HG03196 (cell line): ENCODE measurements at regions not wholly inside any gene's neighbourhood (a gene's known extent, or its start where the extent isn't known, plus 50 kb on each side); places are given as distances from the start of the nearest gene placed in this dataset.
"Not testable (repeated sequence)": the region's sequence is repeated elsewhere in the genome, so short reads cannot be mapped to it uniquely, and the experiment has no call there.

ENCODE experiments used
- ATAC-seq: cut with Tn5 transposase; IDR thresholded peaks from one replicate; pipeline ENCODE4 v1.9.1; 2021; ENCODE audit not compliant: unreplicated experiment

DNA sequence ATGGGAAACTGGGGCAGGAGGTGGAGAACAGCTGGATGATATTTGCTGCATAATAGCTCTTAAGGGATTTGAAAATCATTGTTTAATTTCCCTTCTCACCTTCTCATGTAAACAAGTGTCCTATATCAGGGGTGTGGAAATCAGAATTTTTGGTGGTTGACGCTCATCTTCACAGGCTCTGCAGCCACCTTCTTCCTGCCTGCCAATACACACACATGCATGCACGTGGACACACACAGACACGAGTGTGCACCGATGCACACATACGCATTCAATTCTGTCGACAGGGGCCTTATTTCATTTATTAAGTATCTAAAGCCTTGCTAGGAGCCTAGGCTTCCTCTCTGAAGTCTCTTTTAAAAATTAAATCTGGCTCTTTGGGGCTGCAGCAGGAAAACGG lies 349.4 kb upstream of the NCAM1 start:
- ATAC-seq = no peak

DNA sequence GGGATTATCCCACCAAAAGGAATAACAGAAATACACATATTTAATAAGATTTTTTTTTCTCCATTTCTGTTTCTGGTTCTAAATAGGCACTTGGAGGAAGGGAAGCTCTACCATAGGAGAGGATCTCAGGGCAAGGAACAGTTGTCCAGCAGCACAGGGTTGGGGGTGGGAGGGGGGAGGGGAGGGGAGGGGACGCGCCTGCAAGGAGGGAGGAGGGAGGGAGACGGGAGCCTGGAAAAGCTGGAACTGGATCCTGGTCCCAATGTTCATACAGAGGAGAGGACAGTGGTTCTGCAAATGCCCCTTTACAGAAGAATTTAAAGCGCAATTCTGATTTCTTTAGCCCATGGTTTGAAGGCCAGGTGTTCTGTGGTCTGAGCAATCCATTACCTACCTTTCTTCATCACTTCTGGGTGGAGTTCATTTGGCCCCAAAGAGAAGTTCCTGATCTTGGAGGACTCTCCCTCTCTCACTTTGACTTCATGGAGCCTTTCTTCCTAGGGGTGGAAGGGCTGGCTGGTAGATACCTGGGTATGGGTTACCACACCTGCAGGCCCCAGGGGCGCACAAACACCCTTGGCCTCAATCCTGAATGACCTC lies 348.9 kb upstream of the NCAM1 start:
- no peak for ATAC-seq

DNA sequence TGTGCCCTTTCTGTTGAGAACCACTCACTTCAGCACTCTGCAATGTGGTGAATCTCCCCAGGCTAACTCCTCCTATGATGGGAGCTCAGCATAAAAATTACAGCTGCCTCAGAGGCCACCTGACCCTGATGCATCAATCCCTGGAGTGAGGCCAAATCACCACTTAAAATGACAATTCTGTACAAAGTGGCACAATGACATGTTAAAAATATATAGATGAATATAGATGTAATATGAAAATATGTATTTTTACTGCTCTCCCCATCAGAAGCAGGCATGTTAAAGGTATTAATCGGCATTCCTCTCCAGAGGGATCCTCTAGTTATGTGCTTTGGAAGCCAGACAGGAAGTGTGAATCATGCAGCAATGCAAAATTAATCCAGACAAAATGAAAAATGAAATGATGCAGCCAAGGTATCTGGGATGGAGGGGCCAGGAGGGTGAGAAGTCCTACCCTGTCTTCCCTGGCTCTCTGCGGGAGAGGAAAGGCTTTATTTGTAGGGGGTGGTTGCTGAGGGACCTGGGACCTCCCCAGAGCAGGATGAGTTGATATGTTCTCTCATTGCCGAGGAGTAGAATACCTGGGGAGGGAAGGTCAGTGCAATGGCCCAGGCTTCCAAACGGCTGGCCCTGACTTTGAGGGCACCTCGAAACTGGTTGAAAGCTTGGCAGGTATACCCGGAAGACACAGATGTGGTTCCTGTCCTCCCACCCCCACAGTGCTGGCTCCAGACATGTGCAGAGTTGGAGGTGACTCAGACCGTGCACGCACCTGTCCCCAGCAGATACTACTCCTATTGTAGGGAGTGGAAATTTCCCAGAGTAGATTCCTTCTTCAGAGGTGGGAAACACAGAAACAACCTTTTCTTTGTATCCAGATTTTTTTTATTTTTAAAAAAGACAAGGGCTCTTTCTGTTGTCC lies 347.9 kb upstream of the NCAM1 start:
- no peak for ATAC-seq

DNA sequence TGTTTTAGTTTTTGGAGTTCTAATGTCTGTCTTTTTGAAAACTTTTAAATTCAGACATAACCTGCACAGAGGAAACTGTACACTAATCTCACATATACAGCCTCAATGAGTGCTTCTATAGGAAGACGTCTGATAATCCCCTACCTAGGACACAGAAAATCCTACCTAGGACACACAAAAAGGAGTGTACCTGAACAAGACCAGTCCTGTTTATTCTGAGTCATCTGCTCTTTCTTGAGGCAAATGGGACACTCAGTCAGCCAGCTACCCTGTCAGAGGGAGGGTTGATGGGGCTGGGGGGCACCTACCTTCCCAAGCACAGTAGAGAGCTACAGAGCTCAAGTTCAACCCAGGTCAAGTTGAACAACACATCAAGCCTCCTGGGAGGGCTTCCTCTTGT lies 346.6 kb upstream of the NCAM1 start:
- ATAC-seq = no peak

DNA sequence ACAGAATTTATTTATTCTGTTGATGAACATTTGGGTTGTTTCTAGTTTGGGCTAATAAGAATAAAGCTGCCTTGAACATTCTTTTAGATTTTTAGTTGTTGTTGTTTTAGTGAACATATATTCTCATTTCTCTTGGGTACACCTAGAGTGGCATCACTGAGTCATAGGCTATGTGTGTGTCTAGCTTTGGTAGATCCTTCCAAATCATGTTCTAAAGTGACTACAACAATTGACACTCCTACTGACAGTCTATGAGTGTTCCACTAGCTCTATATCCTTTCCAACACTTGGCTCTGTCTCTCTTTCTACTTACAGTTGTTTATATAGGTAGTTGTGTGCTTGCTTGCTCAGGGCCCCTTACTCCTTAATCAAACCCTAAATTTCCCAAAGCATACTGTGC lies 346.0 kb upstream of the NCAM1 start:
- no peak for ATAC-seq

DNA sequence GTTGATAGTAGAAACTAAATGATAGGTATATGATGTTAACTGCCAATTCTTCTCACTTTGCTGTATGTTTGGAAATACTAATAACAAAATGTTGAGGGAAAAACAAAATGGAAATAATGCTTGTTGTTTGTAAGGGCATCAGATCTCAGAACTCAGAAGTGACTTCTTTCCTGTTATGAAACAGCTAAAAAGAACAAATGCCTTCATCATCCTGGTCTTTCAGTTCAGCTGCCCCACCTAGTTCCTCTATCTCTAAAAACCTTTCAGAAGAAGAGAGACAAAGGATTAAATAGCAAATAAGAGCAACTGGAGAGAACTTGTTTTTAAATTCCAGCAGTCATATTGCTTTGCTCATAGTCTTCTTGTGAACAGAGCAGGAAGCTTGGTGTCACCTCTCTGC lies 345.3 kb upstream of the NCAM1 start:
- no peak for ATAC-seq

DNA sequence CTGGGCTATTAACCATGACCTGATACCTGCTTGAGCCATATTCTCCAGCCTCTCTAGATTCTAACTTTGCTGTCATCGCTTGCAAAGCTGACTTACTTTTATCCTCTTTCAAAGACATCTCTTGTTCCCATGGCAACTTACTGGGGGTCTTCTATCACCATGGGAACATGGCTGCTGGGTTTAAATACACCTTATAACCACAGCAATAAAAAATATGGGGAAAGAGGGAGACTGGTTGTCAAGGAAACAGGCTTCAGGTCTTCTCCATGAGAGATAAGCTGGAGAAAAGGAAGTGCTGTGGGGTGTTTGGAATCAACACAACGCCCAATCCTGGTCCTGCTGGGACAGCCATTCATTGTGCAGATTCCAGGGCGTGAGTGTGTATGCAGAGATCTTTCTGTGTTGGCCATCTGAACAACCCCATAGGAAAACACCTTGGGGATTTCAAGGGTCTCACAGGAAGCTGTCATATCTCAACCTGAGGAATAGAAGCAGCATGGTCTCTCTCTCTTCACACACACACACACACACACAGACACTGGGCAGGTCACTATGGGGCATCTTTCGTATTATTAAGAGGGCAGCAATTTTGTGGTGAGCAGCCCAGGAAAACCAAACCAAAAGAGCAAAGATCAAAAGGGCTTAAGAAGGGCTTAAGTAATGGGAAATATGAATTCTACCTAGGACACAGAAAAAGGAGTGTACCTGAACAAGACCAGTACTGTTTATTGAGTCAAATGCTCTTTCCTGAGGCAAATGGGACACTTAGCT lies 344.7 kb upstream of the NCAM1 start:
- ATAC-seq = no peak

DNA sequence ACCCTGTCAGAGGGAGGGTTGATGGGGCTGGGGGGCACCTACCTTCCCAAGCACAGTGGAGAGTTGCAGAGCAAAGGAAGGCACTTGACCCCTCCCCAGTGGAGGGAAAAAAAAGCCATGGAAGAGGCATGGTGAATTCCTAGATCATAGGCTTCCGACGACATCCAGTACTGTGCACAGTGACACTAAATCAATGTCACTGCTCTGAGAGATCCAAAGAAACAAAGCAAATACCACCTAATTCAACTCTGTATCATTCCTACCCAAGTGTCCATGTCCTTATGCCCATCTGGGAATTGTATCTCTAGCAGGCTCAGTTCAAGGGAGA lies 344.2 kb upstream of the NCAM1 start:
- ATAC-seq = no peak

DNA sequence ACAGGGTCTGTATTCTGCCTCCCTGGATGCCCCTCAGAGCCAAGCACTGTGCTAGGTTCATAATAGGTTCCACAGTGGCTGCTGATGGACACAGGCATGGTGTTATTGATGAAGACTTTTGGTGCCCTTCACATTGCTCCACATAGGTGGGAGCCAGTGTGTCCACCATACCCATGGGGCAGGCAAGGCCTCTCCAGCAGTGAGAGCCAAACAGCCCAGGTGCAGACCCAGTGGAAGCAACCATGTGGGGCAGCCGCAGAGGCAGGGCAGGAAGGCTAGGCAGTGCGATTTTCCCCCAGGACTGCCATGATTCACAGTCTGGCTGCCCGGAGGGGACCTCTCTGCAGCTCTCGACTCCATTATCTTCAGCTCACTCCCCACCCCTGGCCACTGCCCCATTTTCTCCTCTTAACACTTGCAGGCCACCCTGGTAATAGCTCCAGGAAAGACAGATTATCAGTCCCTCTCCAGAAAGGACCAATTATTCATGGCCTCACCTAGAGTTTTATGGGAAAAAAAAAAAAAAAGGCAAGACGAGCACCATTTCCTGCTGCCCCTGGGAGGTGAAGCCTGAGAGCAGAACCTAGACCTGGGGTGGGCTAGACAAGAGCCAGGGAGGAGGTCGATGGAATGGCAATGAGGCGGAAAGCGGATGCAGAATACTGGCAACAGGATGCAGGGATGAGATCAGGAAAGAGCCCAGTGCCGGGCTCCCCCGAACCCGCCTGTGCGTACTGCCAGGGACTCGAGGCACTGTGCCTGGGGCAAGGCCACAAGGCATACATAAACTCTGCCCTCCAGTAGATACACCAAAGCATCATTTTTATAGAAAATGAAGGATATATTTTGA lies 343.0 kb upstream of the NCAM1 start:
- ATAC-seq = no peak

DNA sequence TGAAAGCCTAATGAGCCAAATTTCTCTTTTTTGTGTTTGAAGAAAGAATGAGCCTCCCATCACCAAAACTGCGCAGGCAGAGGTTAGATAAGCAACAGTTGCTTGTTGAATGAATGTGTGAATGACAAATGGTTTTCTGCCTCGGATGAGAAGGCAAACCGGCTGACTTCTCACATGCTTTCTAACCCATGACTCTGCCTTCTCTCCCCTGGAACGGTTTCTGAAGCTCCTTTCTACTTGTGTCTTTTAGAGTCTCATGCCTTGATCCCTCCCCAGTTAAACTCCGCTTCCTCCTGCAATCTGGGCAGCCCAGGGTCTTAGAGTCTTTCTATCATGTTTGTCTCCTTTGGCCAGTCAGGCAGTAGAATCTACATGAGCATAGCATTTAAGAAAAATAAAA lies 342.1 kb upstream of the NCAM1 start:
- no peak for ATAC-seq

DNA sequence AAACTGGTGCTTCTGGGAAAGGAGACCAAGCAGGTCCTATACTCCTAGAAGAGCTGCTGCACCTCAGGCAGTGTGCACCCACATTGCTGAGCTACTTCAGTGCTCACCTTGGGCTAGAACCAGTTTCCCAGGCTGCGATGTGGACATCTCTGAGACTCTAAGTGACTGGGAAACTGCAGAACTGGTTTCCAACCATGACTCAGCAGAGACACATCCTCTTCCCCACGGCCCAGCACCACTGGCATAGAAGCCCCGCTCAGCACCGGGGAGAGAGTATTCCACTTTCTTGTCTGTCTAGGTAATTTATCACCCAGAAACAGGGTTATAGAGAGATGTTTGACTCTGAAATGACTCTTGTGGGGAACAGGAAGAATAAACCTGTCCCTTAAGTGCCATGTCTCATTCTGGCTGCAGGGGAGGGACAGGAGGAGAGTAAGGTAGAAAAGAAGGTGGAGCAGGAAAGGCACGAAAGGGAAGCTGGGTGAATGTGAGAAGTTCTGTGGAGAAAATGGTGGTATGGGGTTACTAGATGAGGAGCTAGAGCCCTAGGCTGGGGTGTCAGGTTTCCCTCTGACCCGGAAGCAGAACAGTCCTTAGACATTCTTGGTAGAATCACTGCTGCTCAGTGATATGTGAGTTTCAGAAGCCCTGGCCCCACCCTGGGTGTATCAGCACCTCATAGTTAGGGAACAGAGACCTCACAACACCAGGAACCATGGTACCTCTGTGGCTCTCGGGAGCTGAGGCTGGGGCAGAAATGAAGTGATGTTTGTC lies 340.4 kb upstream of the NCAM1 start:
- ATAC-seq = peak; percentile 56

DNA sequence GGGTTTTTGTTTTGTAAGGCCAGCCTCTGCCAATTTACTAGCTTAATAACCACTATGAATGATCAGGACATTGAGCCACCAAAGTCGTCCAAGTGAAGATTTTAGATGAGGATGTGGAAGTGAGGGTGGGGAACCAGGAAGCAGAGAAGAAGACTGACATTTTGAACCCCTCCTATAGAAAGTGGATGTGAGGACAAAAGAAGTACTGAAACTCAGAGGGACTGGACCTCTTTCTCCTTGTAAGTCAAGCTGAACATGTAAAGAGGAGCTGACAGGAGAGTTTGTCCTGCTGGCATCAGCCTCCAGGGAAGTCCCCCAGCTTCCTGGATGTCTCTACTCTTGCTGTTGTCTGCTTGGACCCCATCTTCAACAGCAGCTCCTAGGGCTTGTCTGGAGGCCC lies 338.2 kb upstream of the NCAM1 start:
- ATAC-seq = no peak

DNA sequence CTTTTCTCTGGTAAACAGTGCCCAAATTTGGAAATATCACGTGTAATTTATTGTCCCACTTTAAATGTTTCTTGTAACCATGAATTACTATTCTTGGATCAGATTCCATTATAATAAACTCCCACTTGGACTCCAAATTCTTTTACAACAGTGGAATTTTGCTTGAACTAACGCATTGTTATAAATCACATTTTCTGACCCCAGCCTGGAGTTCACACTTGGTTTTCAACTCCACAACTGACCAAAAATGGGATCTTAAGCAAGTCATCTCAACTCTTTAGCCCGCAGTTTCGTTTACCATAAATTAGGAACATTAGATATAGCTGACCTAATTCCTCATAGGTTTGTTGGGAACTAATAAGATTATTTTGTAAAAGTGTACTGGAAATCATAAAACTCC lies 336.8 kb upstream of the NCAM1 start:
- ATAC-seq = no peak

DNA sequence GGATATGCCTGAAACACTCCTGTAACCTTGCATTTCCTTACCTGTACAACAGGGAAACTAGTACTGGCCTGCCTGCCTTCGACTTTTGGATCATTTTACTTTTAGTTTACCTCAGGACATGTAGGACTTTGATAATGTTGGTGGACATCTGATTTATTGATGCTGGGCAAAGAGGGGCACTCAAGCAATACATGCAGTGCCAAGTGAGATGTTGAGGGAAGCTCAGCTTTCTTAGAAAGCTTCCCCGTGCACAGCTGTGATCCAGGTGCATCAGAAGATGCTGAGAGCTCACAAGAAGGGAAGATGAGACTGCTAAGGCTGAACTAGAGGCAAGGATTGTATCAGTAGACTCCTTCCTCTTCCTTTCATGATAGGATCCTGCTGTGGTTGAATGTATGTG lies 336.2 kb upstream of the NCAM1 start:
- ATAC-seq = not testable (repeated sequence)

DNA sequence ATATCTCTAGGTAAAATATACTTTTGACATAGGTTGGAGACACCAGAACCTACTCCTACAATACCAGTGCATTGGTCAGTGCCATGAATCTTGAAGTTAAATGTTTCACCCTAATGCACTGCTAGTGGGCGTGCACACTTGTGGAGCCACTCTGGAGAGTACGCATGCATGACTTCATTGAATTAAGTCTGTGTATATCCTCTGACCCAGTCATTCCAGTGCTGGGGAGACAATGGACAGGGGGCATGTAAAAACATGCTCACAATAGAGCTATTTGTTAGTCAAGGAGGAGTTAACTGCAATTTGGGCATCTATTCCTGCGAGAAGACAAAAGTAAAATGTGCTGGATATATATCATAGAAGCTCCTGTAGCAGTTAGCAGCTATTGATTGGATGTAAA lies 335.4 kb upstream of the NCAM1 start:
- ATAC-seq = no peak

DNA sequence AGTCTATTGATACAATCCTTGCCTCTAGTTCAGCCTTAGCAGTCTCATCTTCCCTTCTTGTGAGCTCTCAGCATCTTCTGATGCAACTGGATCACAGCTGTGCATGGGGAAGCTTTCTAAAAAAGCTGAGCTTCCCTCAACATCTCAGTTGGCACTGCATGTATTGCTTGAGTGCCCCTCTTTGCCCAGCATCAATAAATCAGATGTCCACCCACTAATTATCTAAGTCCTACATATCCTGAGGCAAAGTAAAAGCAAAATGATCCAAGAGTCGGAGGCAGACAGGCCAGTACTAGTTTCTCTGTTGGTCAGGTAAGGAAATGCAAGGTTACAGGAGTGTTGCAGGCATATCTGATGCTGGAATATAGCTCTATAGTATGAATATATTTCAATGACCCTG lies 334.5 kb upstream of the NCAM1 start:
- no peak for ATAC-seq

DNA sequence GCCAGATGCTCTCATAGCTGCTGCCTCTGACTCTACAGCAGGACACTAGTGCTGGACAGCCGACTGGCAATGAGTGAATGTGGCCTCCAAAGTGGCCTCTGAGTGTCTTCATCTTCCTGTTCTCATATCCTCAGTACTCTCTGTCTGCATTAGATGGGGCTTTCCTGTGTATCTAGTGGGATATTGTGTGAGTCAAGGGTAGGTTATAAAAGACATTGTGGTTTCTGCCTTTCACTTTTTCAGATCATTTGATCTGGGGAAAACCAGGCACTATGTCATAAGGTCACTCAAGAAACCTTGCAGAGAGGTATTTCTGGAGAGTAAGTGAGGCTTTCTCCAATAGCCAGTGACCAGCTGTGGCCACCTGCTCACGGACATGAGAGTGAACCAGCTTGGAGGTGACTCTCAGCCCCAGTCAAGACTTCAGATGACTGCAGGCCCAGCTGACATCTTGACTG lies 333.6 kb upstream of the NCAM1 start:
- ATAC-seq = peak; percentile 75

DNA sequence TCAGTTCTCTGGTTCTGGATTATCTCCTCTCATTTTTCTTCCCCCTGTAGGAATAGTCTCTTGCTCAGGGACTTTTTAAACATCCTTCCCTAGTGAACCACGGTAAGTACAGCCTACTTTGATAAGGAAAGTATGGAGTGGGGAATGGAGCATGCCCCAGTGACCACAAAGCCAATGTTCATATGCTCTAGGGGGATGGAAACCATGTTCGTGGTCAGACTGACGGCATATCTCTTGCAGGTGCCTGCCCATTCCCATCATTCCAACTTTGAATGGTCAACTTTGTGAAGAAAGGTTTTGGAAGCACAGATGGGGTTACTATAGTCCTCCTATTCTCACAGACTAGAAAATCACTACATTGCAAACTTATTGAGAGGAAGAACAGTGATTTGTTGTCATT lies 332.5 kb upstream of the NCAM1 start:
- no peak for ATAC-seq

DNA sequence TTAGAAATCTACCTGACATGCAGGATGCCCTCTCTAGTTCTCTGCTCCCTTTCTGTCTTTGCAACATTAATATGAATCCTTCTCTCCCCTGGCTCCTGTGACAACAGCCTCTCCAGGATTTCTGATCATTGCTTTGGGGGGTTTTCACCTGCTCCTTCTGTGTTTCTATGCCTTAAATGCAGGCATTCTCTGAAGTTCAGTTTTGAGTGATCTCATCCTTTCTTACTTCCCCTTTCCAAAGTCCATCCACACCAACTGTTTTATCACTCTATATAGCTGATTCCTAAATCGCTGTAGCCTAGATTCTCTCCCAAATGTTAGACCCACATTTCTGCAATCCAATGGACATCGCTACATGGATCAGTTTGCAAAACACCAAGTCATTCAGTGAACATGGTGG lies 330.7 kb upstream of the NCAM1 start:
- ATAC-seq = no peak

DNA sequence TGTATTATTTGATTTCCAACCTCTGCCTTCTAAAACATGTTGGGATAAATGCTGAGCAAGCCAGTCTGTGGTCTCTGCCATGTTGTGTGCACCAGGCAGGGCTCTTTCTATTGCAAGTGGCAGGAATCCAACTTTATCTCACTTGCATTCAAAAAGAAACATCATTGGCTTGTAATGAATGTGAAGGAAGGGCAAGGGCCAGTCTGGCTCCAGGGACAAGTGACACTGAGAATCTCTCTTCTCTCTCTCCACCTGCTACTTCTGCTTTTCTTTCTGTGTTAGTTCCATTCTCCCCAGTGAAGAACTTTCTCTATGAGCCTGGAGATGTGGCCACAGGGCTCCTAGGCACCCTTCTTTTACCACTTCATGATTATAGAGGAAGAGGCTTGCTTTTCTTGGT lies 329.9 kb upstream of the NCAM1 start:
- no peak for ATAC-seq
